Loucy (cell line): ENCODE measurements at regions not wholly inside any gene's neighbourhood (a gene's known extent, or its start where the extent isn't known, plus 50 kb on each side); places are given as distances from the start of the nearest gene placed in this dataset.

Experiments
- H2AFZ ChIP-seq: fragments of 200-600 bp; sonication (generic); 2 replicates; pipeline ENCODE4 v1.6.0; 2016; ENCODE audit warnings: antibody characterized with exemption, mild to moderate bottlenecking, low read length, moderate library complexity
- H3F3A ChIP-seq: fragments of 200-600 bp; 2 replicates; pipeline ENCODE4 v1.6.0; 2016; ENCODE audit warnings: antibody characterized with exemption, low read depth, mild to moderate bottlenecking
- H3K27me3 ChIP-seq: fragments of 200-600 bp; sonication (generic); 2 replicates; pipeline ENCODE4 v1.6.1; 2014; ENCODE audit warnings: low read length, mild to moderate bottlenecking; ENCODE audit not compliant: insufficient read depth, poor library complexity, severe bottlenecking
- H3K36me3 ChIP-seq: fragments of 200-600 bp; sonication (generic); 2 replicates; pipeline ENCODE4 v1.6.1; 2016; ENCODE audit warnings: low read length; ENCODE audit not compliant: insufficient read depth
- H3K4me1 ChIP-seq: fragments of 200-600 bp; sonication (generic); 2 replicates; pipeline ENCODE4 v1.5.1; 2014; ENCODE audit warnings: low read length, mild to moderate bottlenecking; ENCODE audit not compliant: insufficient read depth, poor library complexity, severe bottlenecking
- H3K4me2 ChIP-seq: fragments of 200-600 bp; sonication (generic); 2 replicates; pipeline ENCODE4 v1.6.0; 2014; ENCODE audit warnings: antibody characterized with exemption, low read length, low read depth, mild to moderate bottlenecking; ENCODE audit not compliant: poor library complexity, severe bottlenecking
- H3K4me3 ChIP-seq: fragments of 200-600 bp; sonication (generic); 2 replicates; pipeline ENCODE4 v1.5.1; 2014; ENCODE audit warnings: low read length, mild to moderate bottlenecking, mixed read lengths; ENCODE audit not compliant: poor library complexity, severe bottlenecking
- H3K79me2 ChIP-seq: fragments of 200-600 bp; sonication (generic); 2 replicates; pipeline ENCODE4 v1.6.1; 2014; ENCODE audit warnings: low read length; ENCODE audit not compliant: insufficient read depth
- H3K9ac ChIP-seq: fragments of 200-600 bp; sonication (generic); 2 replicates; pipeline ENCODE4 v1.6.0; 2014; ENCODE audit warnings: mild to moderate bottlenecking, low read depth, low read length, moderate library complexity; ENCODE audit not compliant: poor library complexity, severe bottlenecking
- H3K9me2 ChIP-seq: fragments of 200-600 bp; sonication (generic); replicated peaks from 2 replicates; pipeline ENCODE4 v1.6.1; 2016; ENCODE audit warnings: low read depth, low read length, mixed read lengths
- H3K9me3 ChIP-seq: fragments of 200-600 bp; sonication (generic); 2 replicates; pipeline ENCODE4 v1.6.1; 2014; ENCODE audit warnings: mild to moderate bottlenecking, antibody characterized with exemption, low read length, low read depth; ENCODE audit not compliant: insufficient read depth
- H4K20me1 ChIP-seq: fragments of 200-600 bp; sonication (generic); 2 replicates; pipeline ENCODE4 v1.6.0; 2014; ENCODE audit warnings: antibody characterized with exemption, low read length, mild to moderate bottlenecking; ENCODE audit not compliant: insufficient read depth, poor library complexity, severe bottlenecking
- EZH2phosphoT487 ChIP-seq: fragments of 200-600 bp; IDR thresholded peaks from 2 replicates; pipeline ENCODE4 v1.6.1; 2018; ENCODE audit warnings: antibody characterized with exemption, mild to moderate bottlenecking, moderate library complexity, borderline replicate concordance
- TF ChIP-seq, protein P1 (sequence below): fragments of 200-600 bp; sonication (generic); conservative IDR thresholded peaks from 2 replicates; pipeline ENCODE4 v1.5.1; 2014; ENCODE audit warnings: mild to moderate bottlenecking, antibody characterized with exemption, low read length

DNA sequence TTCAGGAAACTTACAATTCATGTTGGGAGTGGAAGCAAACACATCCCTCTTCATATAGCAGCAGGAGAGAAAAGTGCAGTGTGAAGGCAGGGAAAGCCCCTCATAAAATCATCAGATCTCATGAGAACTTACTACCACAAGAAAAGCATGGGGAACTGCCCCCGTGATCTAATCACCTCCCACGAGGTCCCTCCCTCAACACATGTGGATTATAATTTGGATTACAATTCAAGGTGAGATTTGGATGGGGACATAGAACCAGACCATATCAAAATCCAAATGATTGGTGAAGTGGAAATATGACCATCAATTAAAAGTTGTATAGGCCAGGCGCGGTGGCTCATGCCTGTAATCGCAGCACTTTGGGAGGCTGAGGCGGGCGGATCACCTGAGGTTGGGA, 1268.0 kb downstream of the JRKL start:
- no peaks in the 10 kb centered on the region for H3K9me2 ChIP-seq
- H3K79me2 ChIP-seq, result no peaks in the 10 kb centered on the region
- H3K27me3 ChIP-seq, result no peaks in the 10 kb centered on the region
- H4K20me1 ChIP-seq, result no peaks in the 10 kb centered on the region
- H2AFZ ChIP-seq, result no peak overlapping the region
- no peak overlapping the region for H3K4me2 ChIP-seq
- no peaks in the 10 kb centered on the region for H3K36me3 ChIP-seq
- no peak overlapping the region for H3K9ac ChIP-seq
- H3K9me3 ChIP-seq, result no peaks in the 10 kb centered on the region
- no peak for TF ChIP-seq EZH2phosphoT487
- TF ChIP-seq, protein P1, sequence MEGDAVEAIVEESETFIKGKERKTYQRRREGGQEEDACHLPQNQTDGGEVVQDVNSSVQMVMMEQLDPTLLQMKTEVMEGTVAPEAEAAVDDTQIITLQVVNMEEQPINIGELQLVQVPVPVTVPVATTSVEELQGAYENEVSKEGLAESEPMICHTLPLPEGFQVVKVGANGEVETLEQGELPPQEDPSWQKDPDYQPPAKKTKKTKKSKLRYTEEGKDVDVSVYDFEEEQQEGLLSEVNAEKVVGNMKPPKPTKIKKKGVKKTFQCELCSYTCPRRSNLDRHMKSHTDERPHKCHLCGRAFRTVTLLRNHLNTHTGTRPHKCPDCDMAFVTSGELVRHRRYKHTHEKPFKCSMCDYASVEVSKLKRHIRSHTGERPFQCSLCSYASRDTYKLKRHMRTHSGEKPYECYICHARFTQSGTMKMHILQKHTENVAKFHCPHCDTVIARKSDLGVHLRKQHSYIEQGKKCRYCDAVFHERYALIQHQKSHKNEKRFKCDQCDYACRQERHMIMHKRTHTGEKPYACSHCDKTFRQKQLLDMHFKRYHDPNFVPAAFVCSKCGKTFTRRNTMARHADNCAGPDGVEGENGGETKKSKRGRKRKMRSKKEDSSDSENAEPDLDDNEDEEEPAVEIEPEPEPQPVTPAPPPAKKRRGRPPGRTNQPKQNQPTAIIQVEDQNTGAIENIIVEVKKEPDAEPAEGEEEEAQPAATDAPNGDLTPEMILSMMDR, result no peak
- no peaks in the 10 kb centered on the region for H3K4me1 ChIP-seq
- no peaks in the 10 kb centered on the region for H3F3A ChIP-seq
- H3K4me3 ChIP-seq, result no peak overlapping the region

DNA sequence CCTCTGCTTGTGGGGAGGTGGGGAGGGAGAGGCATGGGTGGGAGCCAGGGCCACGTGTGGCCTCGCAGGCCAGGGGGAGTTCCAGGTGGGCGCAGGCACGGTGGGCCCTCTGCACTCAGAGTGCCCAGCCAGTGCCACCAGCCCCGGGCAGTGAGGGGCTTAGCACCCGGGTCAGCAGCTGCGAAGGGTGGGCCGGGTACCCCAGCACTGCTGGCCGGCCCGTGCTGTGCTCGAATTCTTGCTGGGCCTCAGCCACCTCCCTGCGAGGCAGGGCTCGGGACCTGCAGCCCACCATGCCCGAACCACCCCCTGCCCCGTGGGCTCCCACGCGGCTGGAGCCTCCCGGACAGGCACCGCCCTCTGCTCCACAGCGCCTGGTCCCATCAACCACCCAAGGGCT, 1277.2 kb downstream of the JRKL start:
- Histone ChIP-seq H2AFZ (no peak overlapping the region), H3K9me3 (no peaks in the 10 kb centered on the region), H3F3A (no peaks in the 10 kb centered on the region), H3K36me3 (no peaks in the 10 kb centered on the region), H3K4me2 (no peak overlapping the region), H3K79me2 (no peaks in the 10 kb centered on the region), H4K20me1 (no peaks in the 10 kb centered on the region), H3K9me2 (no peaks in the 10 kb centered on the region), H3K4me3 (no peak overlapping the region), H3K27me3 (no peaks in the 10 kb centered on the region), H3K9ac (no peak overlapping the region), H3K4me1 (no peaks in the 10 kb centered on the region)
- TF ChIP-seq, protein P1, result no peak
- no peak for TF ChIP-seq EZH2phosphoT487

DNA sequence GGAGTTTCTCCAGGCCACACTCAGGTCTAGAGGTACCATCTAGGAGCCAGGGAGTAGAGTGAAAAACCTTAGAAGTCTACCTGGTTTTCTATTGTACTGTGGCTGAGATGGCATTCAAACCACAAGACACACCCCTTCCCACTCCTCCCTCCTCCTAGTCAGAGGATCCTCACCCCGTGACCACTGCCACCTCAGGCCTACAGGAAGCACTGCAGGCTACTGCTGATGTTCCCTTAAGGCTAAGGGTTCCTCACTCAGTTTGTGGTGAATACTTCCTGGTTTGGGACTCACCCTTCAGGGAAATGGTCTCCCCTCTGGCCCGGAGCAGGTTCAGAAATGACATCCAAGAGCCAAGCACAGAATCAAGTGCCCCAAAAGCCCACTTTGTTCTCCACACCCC, 1293.9 kb downstream of the JRKL start:
- TF ChIP-seq, protein P1, result no peak; the same call in 1 of the 2 replicates
- TF ChIP-seq EZH2phosphoT487, result no peak
- no peaks in the 10 kb centered on the region for H4K20me1 ChIP-seq
- H3K9ac ChIP-seq, result no peak overlapping the region
- no peaks in the 10 kb centered on the region for H3F3A ChIP-seq
- H2AFZ ChIP-seq, result no peak overlapping the region
- no peaks in the 10 kb centered on the region for H3K27me3 ChIP-seq
- no peak overlapping the region for H3K4me3 ChIP-seq
- 0 out of 2 replicates have a peak, but pooled peaks cover 1% of the 10 kb centered on the region for H3K9me3 ChIP-seq
- no peaks in the 10 kb centered on the region for H3K4me1 ChIP-seq
- no peak overlapping the region for H3K4me2 ChIP-seq
- H3K79me2 ChIP-seq, result no peaks in the 10 kb centered on the region
- H3K36me3 ChIP-seq, result no peaks in the 10 kb centered on the region
- no peaks in the 10 kb centered on the region for H3K9me2 ChIP-seq
